OCI-LY3 (cell line): ENCODE measurements at regions not wholly inside any gene's neighbourhood (a gene's known extent, or its start where the extent isn't known, plus 50 kb on each side); places are given as distances from the start of the nearest gene placed in this dataset.

Experiments
- H2AFZ ChIP-seq: fragments of 200-600, 300-600 bp; shearing (Covaris generic); 2 replicates; pipeline ENCODE4 v1.6.0; 2014; ENCODE audit warnings: antibody characterized with exemption, low read depth, low read length
- H3K27ac ChIP-seq: fragments of 200-600, 300-600 bp; sonication (generic); 2 replicates; pipeline ENCODE4 v1.5.1; 2014; ENCODE audit warnings: mild to moderate bottlenecking, low read length, moderate library complexity, mixed read lengths
- H3K27me3 ChIP-seq: fragments of 200-600, 300-600 bp; sonication (generic); 2 replicates; pipeline ENCODE4 v1.6.1; 2014; ENCODE audit warnings: low read depth, low read length, mixed read lengths
- H3K36me3 ChIP-seq: fragments of 200-600, 300-600 bp; sonication (generic); replicated peaks from 2 replicates; pipeline ENCODE3; 2014; ENCODE audit warnings: low read depth, low read length, mixed read lengths
- H3K4me1 ChIP-seq: fragments of 300-600, 200-600 bp; sonication (generic); 2 replicates; pipeline ENCODE4 v1.6.1; 2014; ENCODE audit warnings: low read length, mixed read lengths
- H3K4me2 ChIP-seq: fragments of 200-600, 300-600 bp; sonication (generic); 2 replicates; pipeline ENCODE4 v1.6.1; 2014; ENCODE audit warnings: low read length, mixed read lengths
- H3K4me3 ChIP-seq: fragments of 300-600, 200-600 bp; sonication (generic); 2 replicates; pipeline ENCODE4 v1.5.1; 2014; ENCODE audit warnings: antibody characterized with exemption, mild to moderate bottlenecking, low read length, moderate library complexity
- H3K79me2 ChIP-seq: fragments of 300-600, 200-600 bp; shearing (Covaris generic); 2 replicates; pipeline ENCODE4 v1.6.1; 2014; ENCODE audit warnings: mild to moderate bottlenecking, low read length, mixed read lengths
- H3K9ac ChIP-seq: fragments of 300-600, 200-600 bp; shearing (Covaris generic); 2 replicates; pipeline ENCODE4 v1.6.0; 2014; ENCODE audit warnings: mild to moderate bottlenecking, low read length, moderate library complexity
- H3K9me3 ChIP-seq: fragments of 200-600, 300-600 bp; shearing (Covaris generic); 2 replicates; pipeline ENCODE4 v1.6.1; 2014; ENCODE audit warnings: low read length, mixed read lengths; ENCODE audit not compliant: insufficient read depth
- H4K20me1 ChIP-seq: fragments of 200-600, 300-600 bp; sonication (generic); 2 replicates; pipeline ENCODE4 v1.6.1; 2016; ENCODE audit warnings: low read length, mixed read lengths; ENCODE audit not compliant: insufficient read depth
- EZH2phosphoT487 ChIP-seq: fragments of 200-600 bp; shearing (Covaris generic); IDR thresholded peaks from 2 replicates; pipeline ENCODE4 v1.6.1; 2018; ENCODE audit warnings: antibody characterized with exemption, mixed run types, low read depth
- TF ChIP-seq, protein P1 (sequence below): fragments of 200-600, 300-600 bp; sonication (generic); IDR thresholded peaks from 2 replicates; pipeline ENCODE4 v1.5.1; 2014; ENCODE audit warnings: antibody characterized with exemption, low read length, low read depth

- no peak overlapping the region for H3K9ac ChIP-seq
- no peaks in the 10 kb centered on the region for H3K27me3 ChIP-seq
- no peak overlapping the region for H3K27ac ChIP-seq
- TF ChIP-seq, protein P1, sequence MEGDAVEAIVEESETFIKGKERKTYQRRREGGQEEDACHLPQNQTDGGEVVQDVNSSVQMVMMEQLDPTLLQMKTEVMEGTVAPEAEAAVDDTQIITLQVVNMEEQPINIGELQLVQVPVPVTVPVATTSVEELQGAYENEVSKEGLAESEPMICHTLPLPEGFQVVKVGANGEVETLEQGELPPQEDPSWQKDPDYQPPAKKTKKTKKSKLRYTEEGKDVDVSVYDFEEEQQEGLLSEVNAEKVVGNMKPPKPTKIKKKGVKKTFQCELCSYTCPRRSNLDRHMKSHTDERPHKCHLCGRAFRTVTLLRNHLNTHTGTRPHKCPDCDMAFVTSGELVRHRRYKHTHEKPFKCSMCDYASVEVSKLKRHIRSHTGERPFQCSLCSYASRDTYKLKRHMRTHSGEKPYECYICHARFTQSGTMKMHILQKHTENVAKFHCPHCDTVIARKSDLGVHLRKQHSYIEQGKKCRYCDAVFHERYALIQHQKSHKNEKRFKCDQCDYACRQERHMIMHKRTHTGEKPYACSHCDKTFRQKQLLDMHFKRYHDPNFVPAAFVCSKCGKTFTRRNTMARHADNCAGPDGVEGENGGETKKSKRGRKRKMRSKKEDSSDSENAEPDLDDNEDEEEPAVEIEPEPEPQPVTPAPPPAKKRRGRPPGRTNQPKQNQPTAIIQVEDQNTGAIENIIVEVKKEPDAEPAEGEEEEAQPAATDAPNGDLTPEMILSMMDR: no peak
- TF ChIP-seq EZH2phosphoT487: no peak
- H3K9me3 ChIP-seq: no peaks in the 10 kb centered on the region
- H3K4me3 ChIP-seq: no peak overlapping the region
- peaks cover 63% of the 10 kb centered on the region for H3K36me3 ChIP-seq
- peaks cover 51% of the 10 kb centered on the region for H3K79me2 ChIP-seq
- H3K4me2 ChIP-seq: no peak overlapping the region
- no peak overlapping the region for H2AFZ ChIP-seq
- H4K20me1 ChIP-seq: peaks cover 16% of the 10 kb centered on the region; the same call in 1 of the 2 replicates
- peaks cover 20% of the 10 kb centered on the region for H3K4me1 ChIP-seq
Measured at GRCh38 chr6:11318835-11319813, 86.7 kb upstream of the NEDD9 start.

- H2AFZ ChIP-seq: no peak overlapping the region
- no peak overlapping the region for H3K27ac ChIP-seq
- no peak overlapping the region for H3K4me3 ChIP-seq
- TF ChIP-seq, protein P1: no peak
- TF ChIP-seq EZH2phosphoT487: no peak
- no peak overlapping the region for H3K4me2 ChIP-seq
- no peak overlapping the region for H3K9ac ChIP-seq
- H3K36me3 ChIP-seq: peaks cover 58% of the 10 kb centered on the region
- H3K4me1 ChIP-seq: peaks cover 10% of the 10 kb centered on the region
- H4K20me1 ChIP-seq: peaks cover 12% of the 10 kb centered on the region; the same call in 1 of the 2 replicates
- no peaks in the 10 kb centered on the region for H3K27me3 ChIP-seq
- H3K9me3 ChIP-seq: no peaks in the 10 kb centered on the region
- H3K79me2 ChIP-seq: peaks cover 44% of the 10 kb centered on the region
Measured at GRCh38 chr6:11317885-11318771, 85.7 kb upstream of the NEDD9 start.

DNA sequence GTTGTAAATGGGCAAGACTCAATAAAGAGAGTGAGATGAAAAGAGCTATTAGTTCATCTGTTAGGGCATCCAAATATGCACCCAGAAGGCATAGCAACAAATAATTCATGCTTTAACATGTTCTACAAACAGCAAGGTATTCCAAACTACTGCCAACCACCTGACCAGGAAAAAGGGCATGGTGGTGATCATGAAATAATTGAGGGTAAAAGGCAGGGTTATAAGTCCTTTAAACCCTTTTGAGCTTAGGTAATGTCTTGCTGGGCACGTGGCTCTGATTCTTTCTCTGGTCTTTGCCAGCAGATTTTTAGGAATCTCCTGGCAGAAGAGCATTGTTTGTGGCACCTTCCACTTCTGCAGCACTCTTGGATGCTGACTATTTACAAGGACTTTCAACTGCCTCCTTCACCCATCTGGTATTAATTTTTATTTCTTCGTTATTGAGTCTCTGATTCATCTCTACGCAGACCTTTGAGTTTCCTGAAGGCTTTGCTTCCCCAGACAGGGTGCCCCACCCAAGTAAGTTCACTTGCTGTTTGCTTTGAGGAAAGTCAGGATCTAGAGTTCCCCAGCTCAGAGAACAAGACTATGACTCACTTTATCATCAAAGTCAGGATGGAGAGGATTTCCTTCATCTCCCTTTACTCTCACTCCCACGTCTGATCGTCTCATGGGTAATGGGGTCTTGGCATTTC is 83.4 kb upstream of the NEDD9 start:
- no peak overlapping the region for H3K9ac ChIP-seq
- H4K20me1 ChIP-seq: peaks cover 15% of the 10 kb centered on the region; the same call in 1 of the 2 replicates
- no peak overlapping the region for H2AFZ ChIP-seq
- TF ChIP-seq, protein P1: no peak
- no peak for TF ChIP-seq EZH2phosphoT487
- H3K27ac ChIP-seq: no peak overlapping the region
- peaks cover 31% of the 10 kb centered on the region for H3K79me2 ChIP-seq
- no peaks in the 10 kb centered on the region for H3K27me3 ChIP-seq
- no peak overlapping the region for H3K4me3 ChIP-seq
- peaks cover 56% of the 10 kb centered on the region for H3K36me3 ChIP-seq
- no peak overlapping the region for H3K4me2 ChIP-seq
- H3K4me1 ChIP-seq: no peaks in the 10 kb centered on the region
- no peaks in the 10 kb centered on the region for H3K9me3 ChIP-seq
